ENCODE measurements at regions not wholly inside any gene's neighbourhood (a gene's known extent, or its start where the extent isn't known, plus 50 kb on each side); places are given as distances from the start of the nearest gene placed in this dataset.

- Histone ChIP-seq H3K27me3 (no peaks in the 10 kb centered on the region), H3K4me1 (no peaks in the 10 kb centered on the region), H3K9me3 (peaks cover 0 to 13% of the 10 kb centered on the region in 2 donors), H3K36me3 (no peaks in the 10 kb centered on the region), H3K27ac (no peak overlapping the region), H3K4me3 (no peak overlapping the region)
- no peak for DNase-seq
- ATAC-seq, result no peak
- TF ChIP-seq CTCF (IDR thresholded peaks at IDR 0.05), result no peak
- intact Hi-C loops (cut with DNase I), result no loop called here
Measured at GRCh38 chr9:88287972-88288371, 100.3 kb upstream of the SPIN1 start.

GRCh38 chr9:88280816-88281382, 107.3 kb upstream of the SPIN1 start:
- DNase-seq (no peak), ATAC-seq (no peak)
- no peaks in the 10 kb centered on the region for H3K36me3 ChIP-seq
- H3K4me3 ChIP-seq, result no peak overlapping the region
- H3K4me1 ChIP-seq, result no peaks in the 10 kb centered on the region
- H3K9me3 ChIP-seq, result peaks cover 0 to 13% of the 10 kb centered on the region in 2 donors
- intact Hi-C loops (cut with DNase I), result no loop called here
- no peak overlapping the region for H3K27ac ChIP-seq
- H3K27me3 ChIP-seq, result no peaks in the 10 kb centered on the region
- no peak for TF ChIP-seq CTCF (IDR thresholded peaks at IDR 0.05)

GRCh38 chr9:88278036-88278435, 110.2 kb upstream of the SPIN1 start:
- Histone ChIP-seq H3K36me3 (no peaks in the 10 kb centered on the region), H3K4me3 (no peak overlapping the region), H3K27ac (no peak overlapping the region), H3K9me3 (no peaks in the 10 kb centered on the region), H3K27me3 (no peaks in the 10 kb centered on the region), H3K4me1 (no peaks in the 10 kb centered on the region)
- TF ChIP-seq CTCF (IDR thresholded peaks at IDR 0.05), result no peak
- intact Hi-C loops (cut with DNase I), result no loop called here
- DNase-seq, result no peak
- ATAC-seq, result no peak

GRCh38 chr9:88274078-88274477, 114.2 kb upstream of the SPIN1 start:
- Histone ChIP-seq H3K4me1 (no peaks in the 10 kb centered on the region), H3K9me3 (no peaks in the 10 kb centered on the region), H3K4me3 (no peak overlapping the region), H3K36me3 (no peaks in the 10 kb centered on the region), H3K27ac (no peak overlapping the region), H3K27me3 (no peaks in the 10 kb centered on the region)
- ATAC-seq, result no peak
- no peak for DNase-seq
- TF ChIP-seq CTCF (IDR thresholded peaks at IDR 0.05), result no peak
- intact Hi-C loops (cut with DNase I), result no loop called here

GRCh38 chr9:88272986-88273385, 115.3 kb upstream of the SPIN1 start:
- Histone ChIP-seq H3K4me1 (no peaks in the 10 kb centered on the region), H3K4me3 (no peak overlapping the region), H3K27me3 (no peaks in the 10 kb centered on the region), H3K9me3 (no peaks in the 10 kb centered on the region), H3K36me3 (no peaks in the 10 kb centered on the region), H3K27ac (no peak overlapping the region)
- intact Hi-C loops (cut with DNase I), result no loop called here
- ATAC-seq, result no peak
- no peak for DNase-seq
- no peak for TF ChIP-seq CTCF (IDR thresholded peaks at IDR 0.05)
